MM.1S (cell line): ENCODE measurements at regions not wholly inside any gene's neighbourhood (a gene's known extent, or its start where the extent isn't known, plus 50 kb on each side); places are given as distances from the start of the nearest gene placed in this dataset.

ENCODE experiments used
- DNase-seq: peaks from one replicate; pipeline ENCODE4 v3.0.0-alpha.2; 2015
- H2AFZ ChIP-seq: fragments of 300-600 bp; sonication (generic); 2 replicates; pipeline ENCODE4 v1.6.0; 2016; ENCODE audit warnings: antibody characterized with exemption, low read length
- H3F3A ChIP-seq: fragments of 300-600 bp; sonication (generic); 2 replicates; pipeline ENCODE4 v1.6.1; 2016; ENCODE audit warnings: mild to moderate bottlenecking, antibody characterized with exemption, low read length, moderate library complexity, mixed read lengths; ENCODE audit not compliant: insufficient read depth
- H3K27ac ChIP-seq: fragments of 300-600 bp; sonication (generic); 2 replicates; pipeline ENCODE4 v1.5.1; 2016; ENCODE audit warnings: mild to moderate bottlenecking, low read length
- H3K27me3 ChIP-seq: fragments of 300-600 bp; sonication (generic); replicated peaks from 2 replicates; pipeline ENCODE4 v1.6.0; 2016; ENCODE audit warnings: low read length; ENCODE audit not compliant: insufficient read depth
- H3K36me3 ChIP-seq: fragments of 300-600 bp; sonication (generic); replicated peaks from 2 replicates; pipeline ENCODE4 v1.6.1; 2016; ENCODE audit warnings: mild to moderate bottlenecking, low read length, mixed read lengths; ENCODE audit not compliant: insufficient read depth
- H3K4me1 ChIP-seq: fragments of 300-600 bp; sonication (generic); 2 replicates; pipeline ENCODE4 v1.6.1; 2016; ENCODE audit warnings: low read length, mixed read lengths
- H3K4me2 ChIP-seq: fragments of 300-600 bp; sonication (generic); 2 replicates; pipeline ENCODE4 v1.6.0; 2016; ENCODE audit warnings: low read depth, low read length
- H3K4me3 ChIP-seq: fragments of 300-600 bp; sonication (generic); 2 replicates; pipeline ENCODE4 v1.5.1; 2016; ENCODE audit warnings: low read length, mixed read lengths
- H3K79me2 ChIP-seq: fragments of 300-600 bp; sonication (generic); 2 replicates; pipeline ENCODE4 v1.6.1; 2016; ENCODE audit warnings: mixed run types, low read length, mixed read lengths
- H3K9ac ChIP-seq: fragments of 300-600 bp; sonication (generic); 2 replicates; pipeline ENCODE4 v1.6.1; 2016; ENCODE audit warnings: low read length, mixed read lengths
- H3K9me2 ChIP-seq: fragments of 300-600 bp; sonication (generic); replicated peaks from 2 replicates; pipeline ENCODE4 v1.6.1; 2016; ENCODE audit warnings: mild to moderate bottlenecking, low read length, mixed read lengths; ENCODE audit not compliant: insufficient read depth
- H3K9me3 ChIP-seq: fragments of 300-600 bp; sonication (generic); replicated peaks from 2 replicates; pipeline ENCODE4 v1.6.1; 2016; ENCODE audit warnings: mild to moderate bottlenecking, low read length, mixed read lengths; ENCODE audit not compliant: insufficient read depth
- H4K20me1 ChIP-seq: fragments of 300-600 bp; sonication (generic); 2 replicates; pipeline ENCODE4 v1.6.1; 2016; ENCODE audit warnings: mild to moderate bottlenecking, low read length, moderate library complexity, mixed read lengths; ENCODE audit not compliant: insufficient read depth
- CTCF ChIP-seq: fragments of 300-600 bp; sonication (generic); IDR thresholded peaks from 2 replicates; pipeline ENCODE4 v1.5.1; 2016; ENCODE audit warnings: antibody characterized with exemption, low read length, mixed read lengths
- EZH2 ChIP-seq: fragments of 300-600 bp; sonication (generic); optimal IDR thresholded peaks from 2 replicates; pipeline ENCODE3; 2017; ENCODE audit warnings: low read depth, mild to moderate bottlenecking, antibody characterized with exemption, low read length, mixed read lengths
- EZH2phosphoT487 ChIP-seq: fragments of 300-600 bp; sonication (generic); IDR thresholded peaks from 2 replicates; pipeline ENCODE4 v1.6.1; 2018; ENCODE audit warnings: antibody characterized with exemption, low read length

- Histone ChIP-seq H4K20me1 (no peaks in the 10 kb centered on the region), H3K4me1 (no peaks in the 10 kb centered on the region), H3K79me2 (no peaks in the 10 kb centered on the region), H3K27ac (no peak overlapping the region), H3K9me3 (no peaks in the 10 kb centered on the region), H3K27me3 (no peaks in the 10 kb centered on the region), H3K4me2 (no peak overlapping the region), H3K4me3 (no peak overlapping the region), H3K36me3 (no peaks in the 10 kb centered on the region), H3K9ac (no peak overlapping the region), H3K9me2 (no peaks in the 10 kb centered on the region), H2AFZ (no peak overlapping the region), H3F3A (no peaks in the 10 kb centered on the region)
- no peak for DNase-seq
- TF ChIP-seq EZH2phosphoT487 (no peak), CTCF (no peak), EZH2 (no peak)
Observed at GRCh38 chr2:30366199-30366691, 80.8 kb upstream of the LCLAT1 start.

- Histone ChIP-seq H3K4me1 (no peaks in the 10 kb centered on the region), H3K36me3 (no peaks in the 10 kb centered on the region), H2AFZ (no peak overlapping the region), H3K79me2 (no peaks in the 10 kb centered on the region), H3K27ac (no peak overlapping the region), H3K4me3 (no peak overlapping the region), H3K9me2 (no peaks in the 10 kb centered on the region), H3F3A (no peaks in the 10 kb centered on the region), H3K9ac (no peak overlapping the region), H3K9me3 (no peaks in the 10 kb centered on the region), H4K20me1 (no peaks in the 10 kb centered on the region), H3K27me3 (no peaks in the 10 kb centered on the region), H3K4me2 (no peak overlapping the region)
- TF ChIP-seq EZH2phosphoT487 (no peak), CTCF (no peak), EZH2 (no peak)
- DNase-seq, result no peak
Observed at GRCh38 chr2:30367232-30368070, 79.6 kb upstream of the LCLAT1 start.

- Histone ChIP-seq H3K4me3 (no peak overlapping the region), H3K4me1 (no peaks in the 10 kb centered on the region), H3K27me3 (no peaks in the 10 kb centered on the region), H3K9ac (no peak overlapping the region), H3K9me2 (no peaks in the 10 kb centered on the region), H3K9me3 (no peaks in the 10 kb centered on the region), H3K27ac (no peak overlapping the region), H3K79me2 (no peaks in the 10 kb centered on the region), H4K20me1 (no peaks in the 10 kb centered on the region), H3K4me2 (no peak overlapping the region), H2AFZ (no peak overlapping the region), H3F3A (no peaks in the 10 kb centered on the region), H3K36me3 (no peaks in the 10 kb centered on the region)
- TF ChIP-seq EZH2 (no peak), EZH2phosphoT487 (no peak), CTCF (no peak)
- no peak for DNase-seq
Observed at GRCh38 chr2:30368258-30368657, 78.8 kb upstream of the LCLAT1 start.
